H9 (cell line): ENCODE measurements at regions not wholly inside any gene's neighbourhood (a gene's known extent, or its start where the extent isn't known, plus 50 kb on each side); places are given as distances from the start of the nearest gene placed in this dataset.

Source experiments
- DNase-seq: peaks from one replicate; pipeline ENCODE4 v3.0.0-alpha.2; 2017
- H2AFZ ChIP-seq: one replicate; pipeline ENCODE4 v1.6.1; 2013; ENCODE audit warnings: mild to moderate bottlenecking, low read length, control low read depth, moderate library complexity
- H2AK5ac ChIP-seq: 2 replicates; pipeline ENCODE4 v1.6.1; 2013; ENCODE audit warnings: low read length, control low read depth, mixed read lengths; ENCODE audit not compliant: insufficient read length
- H2BK120ac ChIP-seq: one replicate; pipeline ENCODE4 v1.6.1; 2013; ENCODE audit warnings: low read depth, mild to moderate bottlenecking, low read length, control low read depth, inconsistent platforms; ENCODE audit not compliant: poor library complexity, severe bottlenecking
- H2BK12ac ChIP-seq: 2 replicates; pipeline ENCODE4 v1.6.1; 2013; ENCODE audit warnings: low read length, control low read depth, mixed read lengths, low read depth; ENCODE audit not compliant: insufficient read length
- H2BK15ac ChIP-seq: 2 replicates; pipeline ENCODE4 v1.6.1; 2013; ENCODE audit warnings: low read depth, low read length, control low read depth
- H2BK20ac ChIP-seq: one replicate; pipeline ENCODE4 v1.6.1; 2013; ENCODE audit warnings: low read depth, mild to moderate bottlenecking, low read length, control low read depth, inconsistent platforms; ENCODE audit not compliant: poor library complexity, severe bottlenecking
- H2BK5ac ChIP-seq: 2 replicates; pipeline ENCODE4 v1.6.1; 2013; ENCODE audit warnings: low read length, control low read depth, mixed read lengths; ENCODE audit not compliant: insufficient read length
- H3K14ac ChIP-seq: 2 replicates; pipeline ENCODE4 v1.6.1; 2013; ENCODE audit warnings: low read length, control low read depth; ENCODE audit not compliant: insufficient read depth
- H3K18ac ChIP-seq: 2 replicates; pipeline ENCODE4 v1.6.1; 2013; ENCODE audit warnings: low read depth, mild to moderate bottlenecking, mixed read lengths, low read length, control low read depth; ENCODE audit not compliant: insufficient read length
- H3K23ac ChIP-seq: 2 replicates; pipeline ENCODE4 v1.6.1; 2013; ENCODE audit warnings: low read length, control low read depth, mixed read lengths, low read depth; ENCODE audit not compliant: insufficient read length
- H3K23me2 ChIP-seq: 2 replicates; pipeline ENCODE4 v1.6.1; 2013; ENCODE audit warnings: low read depth, mild to moderate bottlenecking, mixed read lengths, low read length, control low read depth; ENCODE audit not compliant: insufficient read length, poor library complexity, severe bottlenecking
- H3K27ac ChIP-seq: 2 replicates; pipeline ENCODE4 v1.5.1; 2013; ENCODE audit warnings: low read length, control low read depth, mixed read lengths, low read depth; ENCODE audit not compliant: insufficient read length
- H3K27me3 ChIP-seq: 2 replicates; pipeline ENCODE4 v1.6.1; 2013; ENCODE audit warnings: low read length, control low read depth, inconsistent platforms; ENCODE audit not compliant: insufficient read depth
- H3K4ac ChIP-seq: 2 replicates; pipeline ENCODE4 v1.6.1; 2013; ENCODE audit warnings: low read depth, mild to moderate bottlenecking, control low read depth, inconsistent platforms, low read length, moderate library complexity
- H3K4me1 ChIP-seq: 2 replicates; pipeline ENCODE4 v1.6.1; 2013; ENCODE audit warnings: low read length, control low read depth, inconsistent platforms; ENCODE audit not compliant: insufficient read depth
- H3K4me2 ChIP-seq: 2 replicates; pipeline ENCODE4 v1.6.1; 2013; ENCODE audit warnings: low read length, control low read depth, mixed read lengths; ENCODE audit not compliant: insufficient read length, insufficient read depth
- H3K56ac ChIP-seq: 2 replicates; pipeline ENCODE4 v1.6.1; 2013; ENCODE audit warnings: low read depth, mild to moderate bottlenecking, mixed read lengths, low read length, control low read depth; ENCODE audit not compliant: insufficient read length
- H3K79me1 ChIP-seq: 2 replicates; pipeline ENCODE4 v1.6.1; 2013; ENCODE audit warnings: low read depth, mild to moderate bottlenecking, moderate library complexity, low read length, control low read depth, inconsistent platforms; ENCODE audit not compliant: insufficient read depth, poor library complexity, severe bottlenecking
- H3K79me2 ChIP-seq: 2 replicates; pipeline ENCODE4 v1.6.1; 2013; ENCODE audit warnings: low read length, control low read depth, inconsistent platforms; ENCODE audit not compliant: insufficient read depth
- H3K9ac ChIP-seq: 2 replicates; pipeline ENCODE4 v1.6.1; 2013; ENCODE audit warnings: low read length, control low read depth, mixed read lengths; ENCODE audit not compliant: insufficient read length; ENCODE audit errors: extremely low read depth
- H3K9me3 ChIP-seq: one replicate; pipeline ENCODE4 v1.6.1; 2013; ENCODE audit warnings: low read depth, low read length, inconsistent platforms; ENCODE audit not compliant: control insufficient read depth
- H3T11ph ChIP-seq: one replicate; pipeline ENCODE4 v1.6.1; 2013; ENCODE audit warnings: mild to moderate bottlenecking, low read length, control low read depth, inconsistent platforms
- H4K20me1 ChIP-seq: one replicate; pipeline ENCODE4 v1.6.1; 2013; ENCODE audit not compliant: control insufficient read depth, insufficient read length, insufficient read depth
- H4K5ac ChIP-seq: 2 replicates; pipeline ENCODE4 v1.6.1; 2013; ENCODE audit warnings: low read depth, mild to moderate bottlenecking, mixed read lengths, low read length, control low read depth; ENCODE audit not compliant: insufficient read length
- H4K8ac ChIP-seq: replicated peaks from 2 replicates; pipeline ENCODE4 v1.6.1; 2013; ENCODE audit warnings: low read length, control low read depth, mixed read lengths, low read depth; ENCODE audit not compliant: insufficient read length
- H4K91ac ChIP-seq: 2 replicates; pipeline ENCODE4 v1.6.1; 2013; ENCODE audit warnings: low read depth, mild to moderate bottlenecking, moderate library complexity, mixed read lengths, low read length, control low read depth; ENCODE audit not compliant: insufficient read length
- H3K27ac Mint-ChIP-seq, 3 experiments: 2 replicates in 2 of 3; 3 replicates in 1 of 3; pipeline ENCODE4 v1.8.0; 2020 to 2021; ENCODE audit warnings: mixed read lengths in 3 of 3, mild to moderate bottlenecking in 1 of 3, moderate library complexity in 1 of 3
- H3K27me3 Mint-ChIP-seq: 2 replicates; pipeline ENCODE4 v1.8.0; 2021; ENCODE audit warnings: low read depth, mild to moderate bottlenecking, moderate library complexity, mixed read lengths
- H3K36me3 Mint-ChIP-seq, 3 experiments: 2 replicates in 2 of 3; 3 replicates in 1 of 3; pipeline ENCODE4 v1.8.0; 2020 to 2021; ENCODE audit warnings: low read depth in 3 of 3, mixed read lengths in 3 of 3; ENCODE audit not compliant: insufficient read depth in 1 of 3
- H3K4me1 Mint-ChIP-seq, 2 experiments: 2 replicates each; pipeline ENCODE4 v1.8.0; 2020; ENCODE audit warnings: mixed read lengths in 2 of 2
- H3K4me3 Mint-ChIP-seq, 2 experiments: 2 replicates in 1 of 2; 3 replicates in 1 of 2; pipeline ENCODE4 v1.8.0; 2020 to 2021; ENCODE audit warnings: mild to moderate bottlenecking in 2 of 2, mixed read lengths in 2 of 2, moderate library complexity in 1 of 2
- H3K9me3 Mint-ChIP-seq, 2 experiments: 2 replicates in 1 of 2; 3 replicates in 1 of 2; pipeline ENCODE4 v1.8.0; 2020; ENCODE audit warnings: mild to moderate bottlenecking in 2 of 2, mixed read lengths in 2 of 2, moderate library complexity in 1 of 2
- WGBS: extraction: QIAGEN DNeasy Blood & Tissue Kit; methylation state at CpG from one replicate; pipeline ENCODE4 v1.1.7; 2013; ENCODE audit warnings: missing lambda C conversion rate, low lambda C conversion rate, mixed read lengths; ENCODE audit not compliant: insufficient read length; ENCODE audit errors: extremely low coverage; 5-methylcytosine and 5-hydroxymethylcytosine counted together
- TF ChIP-seq, protein P1 (sequence below): fragments of 200-600 bp; sonication (generic); conservative IDR thresholded peaks from 3 replicates; pipeline ENCODE4 v1.8.0; 2021; ENCODE audit warnings: antibody characterized with exemption, mild to moderate bottlenecking

DNA sequence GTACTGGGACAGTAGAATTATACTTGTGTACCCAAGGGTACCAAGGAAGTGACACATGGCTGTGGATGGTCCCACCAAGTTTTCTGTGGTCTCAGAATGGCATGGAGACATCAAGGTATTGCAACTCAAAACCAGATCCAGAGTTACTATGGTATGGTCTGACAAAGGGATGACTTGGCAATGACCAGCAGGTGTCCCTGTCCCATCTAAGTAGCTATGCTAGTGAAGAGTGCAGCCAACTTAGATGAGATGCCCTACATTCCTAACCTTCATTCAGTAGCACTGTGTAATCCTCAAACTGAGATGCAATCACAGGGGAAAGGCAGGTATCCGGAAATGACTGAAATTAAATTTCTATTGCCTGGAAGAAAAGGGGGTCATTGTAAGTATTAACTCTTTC is 188.7 kb upstream of the TMEM260 start:
- no peak overlapping the region for H3K23ac ChIP-seq
- Mint-ChIP-seq H3K27ac (no peak overlapping the region), H3K4me3 (no peak overlapping the region), H3K27me3 (no peaks in the 10 kb centered on the region), H3K4me1 (no peaks in the 10 kb centered on the region), H3K9me3 (peaks cover 0 to 3% of the 10 kb centered on the region in 2 experiments; a peak in 1 of 5 replicates), H3K36me3 (no peaks in the 10 kb centered on the region; a peak in 1 of 7 replicates)
- H4K20me1 ChIP-seq, result no peaks in the 10 kb centered on the region
- H2BK15ac ChIP-seq, result no peak overlapping the region
- no peaks in the 10 kb centered on the region for H3K4me1 ChIP-seq
- H3K56ac ChIP-seq, result no peak overlapping the region
- TF ChIP-seq, protein P1, sequence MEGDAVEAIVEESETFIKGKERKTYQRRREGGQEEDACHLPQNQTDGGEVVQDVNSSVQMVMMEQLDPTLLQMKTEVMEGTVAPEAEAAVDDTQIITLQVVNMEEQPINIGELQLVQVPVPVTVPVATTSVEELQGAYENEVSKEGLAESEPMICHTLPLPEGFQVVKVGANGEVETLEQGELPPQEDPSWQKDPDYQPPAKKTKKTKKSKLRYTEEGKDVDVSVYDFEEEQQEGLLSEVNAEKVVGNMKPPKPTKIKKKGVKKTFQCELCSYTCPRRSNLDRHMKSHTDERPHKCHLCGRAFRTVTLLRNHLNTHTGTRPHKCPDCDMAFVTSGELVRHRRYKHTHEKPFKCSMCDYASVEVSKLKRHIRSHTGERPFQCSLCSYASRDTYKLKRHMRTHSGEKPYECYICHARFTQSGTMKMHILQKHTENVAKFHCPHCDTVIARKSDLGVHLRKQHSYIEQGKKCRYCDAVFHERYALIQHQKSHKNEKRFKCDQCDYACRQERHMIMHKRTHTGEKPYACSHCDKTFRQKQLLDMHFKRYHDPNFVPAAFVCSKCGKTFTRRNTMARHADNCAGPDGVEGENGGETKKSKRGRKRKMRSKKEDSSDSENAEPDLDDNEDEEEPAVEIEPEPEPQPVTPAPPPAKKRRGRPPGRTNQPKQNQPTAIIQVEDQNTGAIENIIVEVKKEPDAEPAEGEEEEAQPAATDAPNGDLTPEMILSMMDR, result peak; percentile 38; the same call in 1 of the 3 replicates
- no peaks in the 10 kb centered on the region for H3K79me2 ChIP-seq
- DNase-seq, result no peak
- no peak overlapping the region for H2AK5ac ChIP-seq
- no peak overlapping the region for H2BK20ac ChIP-seq
- H3K79me1 ChIP-seq, result no peaks in the 10 kb centered on the region
- H3T11ph ChIP-seq, result no peak overlapping the region
- no peak overlapping the region for H4K5ac ChIP-seq
- H3K14ac ChIP-seq, result no peak overlapping the region
- no peak overlapping the region for H3K27ac ChIP-seq
- H4K8ac ChIP-seq, result no peak overlapping the region
- no peak overlapping the region for H2BK12ac ChIP-seq
- no peak overlapping the region for H2BK120ac ChIP-seq
- H4K91ac ChIP-seq, result no peak overlapping the region
- H3K23me2 ChIP-seq, result no peaks in the 10 kb centered on the region
- WGBS, result no CpG with 5 or more reads among the region's 1 CpG
- no peak overlapping the region for H3K18ac ChIP-seq
- H3K4me2 ChIP-seq, result no peak overlapping the region
- no peak overlapping the region for H3K9ac ChIP-seq
- H3K27me3 ChIP-seq, result no peaks in the 10 kb centered on the region
- no peaks in the 10 kb centered on the region for H3K9me3 ChIP-seq
- no peak overlapping the region for H2BK5ac ChIP-seq
- no peak overlapping the region for H2AFZ ChIP-seq
- no peak overlapping the region for H3K4ac ChIP-seq
